ENCODE measurements at regions not wholly inside any gene's neighbourhood (a gene's known extent, or its start where the extent isn't known, plus 50 kb on each side); places are given as distances from the start of the nearest gene placed in this dataset.

DNA sequence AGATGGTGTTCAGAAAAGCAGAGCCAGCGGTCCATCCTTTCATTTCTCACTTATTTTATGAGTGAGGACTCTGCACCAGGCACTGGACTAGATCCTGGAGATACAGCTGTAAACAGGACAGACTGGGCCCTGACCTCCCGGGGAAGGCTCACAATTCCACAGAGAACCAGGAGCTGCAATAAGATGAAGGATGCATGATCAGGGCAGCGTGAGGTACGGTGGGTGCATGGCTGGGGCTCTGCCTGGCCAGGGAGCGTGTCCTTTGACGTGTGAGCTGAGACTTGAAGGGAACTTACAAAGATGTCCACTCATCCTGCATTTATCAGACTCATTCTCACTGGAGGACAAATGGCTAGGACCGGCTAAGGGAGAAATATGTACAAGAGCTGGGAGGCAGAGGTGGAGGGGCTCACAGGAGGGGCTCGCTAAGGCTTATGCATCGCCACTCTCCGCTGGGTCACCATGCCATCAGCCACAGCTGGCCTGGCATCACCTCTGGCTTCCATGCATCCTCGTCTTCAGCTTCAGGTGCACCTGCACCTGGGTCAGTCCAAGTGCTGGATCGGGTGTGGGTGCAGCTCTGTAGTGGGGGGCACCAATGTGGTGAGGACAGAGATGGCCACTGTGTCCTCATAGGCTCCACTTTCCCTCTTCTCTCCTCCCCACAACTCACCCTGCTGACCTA is 213.9 kb downstream of the TOMM20 start:
- no peak for TF ChIP-seq TAF7 (tag; IDR thresholded peaks at IDR 0.05)
- TF ChIP-seq, protein P1, sequence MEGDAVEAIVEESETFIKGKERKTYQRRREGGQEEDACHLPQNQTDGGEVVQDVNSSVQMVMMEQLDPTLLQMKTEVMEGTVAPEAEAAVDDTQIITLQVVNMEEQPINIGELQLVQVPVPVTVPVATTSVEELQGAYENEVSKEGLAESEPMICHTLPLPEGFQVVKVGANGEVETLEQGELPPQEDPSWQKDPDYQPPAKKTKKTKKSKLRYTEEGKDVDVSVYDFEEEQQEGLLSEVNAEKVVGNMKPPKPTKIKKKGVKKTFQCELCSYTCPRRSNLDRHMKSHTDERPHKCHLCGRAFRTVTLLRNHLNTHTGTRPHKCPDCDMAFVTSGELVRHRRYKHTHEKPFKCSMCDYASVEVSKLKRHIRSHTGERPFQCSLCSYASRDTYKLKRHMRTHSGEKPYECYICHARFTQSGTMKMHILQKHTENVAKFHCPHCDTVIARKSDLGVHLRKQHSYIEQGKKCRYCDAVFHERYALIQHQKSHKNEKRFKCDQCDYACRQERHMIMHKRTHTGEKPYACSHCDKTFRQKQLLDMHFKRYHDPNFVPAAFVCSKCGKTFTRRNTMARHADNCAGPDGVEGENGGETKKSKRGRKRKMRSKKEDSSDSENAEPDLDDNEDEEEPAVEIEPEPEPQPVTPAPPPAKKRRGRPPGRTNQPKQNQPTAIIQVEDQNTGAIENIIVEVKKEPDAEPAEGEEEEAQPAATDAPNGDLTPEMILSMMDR (IDR thresholded peaks at IDR 0.05 in 2 of 3, conservative IDR thresholded peaks at IDR 0.05 in 1 of 3; ENCODE audit: insufficient read depth in 2 of 3, low read depth in 1 of 3, low read length in 3 of 3): no peak
- TF ChIP-seq BRF1 (IDR thresholded peaks at IDR 0.05; ENCODE audit: borderline replicate concordance, extremely low read depth, insufficient read length): no peak
- no peak for TF ChIP-seq CBFB (CRISPR knock-in tag; IDR thresholded peaks at IDR 0.05)
- no peak for TF ChIP-seq POLR2A (conservative IDR thresholded peaks at IDR 0.05)

Measured in K562 (cell line).